Duodenal mucosa (tissue), 2 donors: ENCODE measurements at regions not wholly inside any gene's neighbourhood (a gene's known extent, or its start where the extent isn't known, plus 50 kb on each side); places are given as distances from the start of the nearest gene placed in this dataset.

ENCODE experiments used
- H3K27ac ChIP-seq: one replicate; pipeline ENCODE4 v1.7.0; 2013; ENCODE audit warnings: low read depth, low read length
- H3K27me3 ChIP-seq, 2 donors: one replicate each; pipeline ENCODE4 v1.7.0; 2013; ENCODE audit warnings: low read length in 2 of 2, control low read depth in 1 of 2; ENCODE audit not compliant: insufficient read depth in 2 of 2, control insufficient read depth in 1 of 2
- H3K36me3 ChIP-seq, 2 donors: one replicate each; pipeline ENCODE4 v1.7.0; 2013; ENCODE audit warnings: low read length in 2 of 2, control low read depth in 1 of 2; ENCODE audit not compliant: insufficient read depth in 2 of 2, control insufficient read depth in 1 of 2
- H3K4me1 ChIP-seq, 2 donors: one replicate each; pipeline ENCODE4 v1.7.0; 2013; ENCODE audit warnings: low read length in 2 of 2, control low read depth in 1 of 2; ENCODE audit not compliant: insufficient read depth in 2 of 2, control insufficient read depth in 1 of 2
- H3K4me3 ChIP-seq, 2 donors: one replicate each; pipeline ENCODE4 v1.7.0; 2013; ENCODE audit warnings: low read length in 2 of 2, low read depth in 1 of 2
- H3K9ac ChIP-seq, 2 donors: one replicate each; pipeline ENCODE4 v1.7.0; 2013; ENCODE audit warnings: low read length in 2 of 2, low read depth in 1 of 2
- H3K9me3 ChIP-seq, 2 donors: one replicate each; pipeline ENCODE4 v1.7.0; 2013; ENCODE audit warnings: low read length in 2 of 2, control low read depth in 1 of 2; ENCODE audit not compliant: control insufficient read depth in 1 of 2

DNA sequence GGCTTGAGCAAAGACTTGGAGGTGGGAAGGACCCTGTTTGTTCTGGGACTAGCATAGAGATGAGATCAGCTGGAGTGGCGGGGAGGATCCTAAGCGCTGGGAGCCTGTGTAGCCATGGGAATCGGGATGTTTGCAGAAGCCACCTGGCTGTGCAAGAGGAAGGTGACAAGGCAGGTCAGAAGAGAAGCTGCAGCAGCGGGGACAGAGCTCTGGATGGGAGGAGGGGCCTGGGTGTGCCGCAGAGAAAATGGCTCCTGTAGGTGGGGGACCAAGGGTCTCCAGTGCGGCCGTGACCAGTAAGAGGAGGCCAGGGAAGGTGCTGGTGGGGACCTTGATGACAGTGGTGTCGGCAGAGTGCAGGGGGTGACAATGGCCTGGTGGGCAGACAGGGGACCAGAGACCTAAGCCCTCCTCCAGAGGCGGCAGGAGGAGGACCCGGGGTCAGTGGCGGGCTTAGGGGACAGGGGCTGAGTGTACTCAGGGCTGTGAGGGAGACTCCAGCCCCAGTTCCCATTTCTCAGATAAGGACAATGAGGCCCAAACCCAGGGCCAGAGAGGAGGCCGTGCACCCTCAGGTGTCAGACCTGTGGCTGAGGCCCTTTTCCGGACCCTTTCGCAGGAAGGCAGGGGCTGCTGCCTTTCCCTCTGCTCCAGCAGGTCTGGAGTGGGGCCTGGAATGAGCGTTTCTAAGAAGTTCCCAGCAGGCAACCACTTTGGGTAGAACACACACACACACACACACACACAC lies 206.6 kb upstream of the RTL1 start:
- Histone ChIP-seq H3K4me3 (no peak overlapping the region), H3K4me1 (no peaks in the 10 kb centered on the region), H3K9ac (no peak overlapping the region), H3K9me3 (no peaks in the 10 kb centered on the region), H3K36me3 (no peaks in the 10 kb centered on the region), H3K27ac (no peak overlapping the region), H3K27me3 (no peaks in the 10 kb centered on the region)

DNA sequence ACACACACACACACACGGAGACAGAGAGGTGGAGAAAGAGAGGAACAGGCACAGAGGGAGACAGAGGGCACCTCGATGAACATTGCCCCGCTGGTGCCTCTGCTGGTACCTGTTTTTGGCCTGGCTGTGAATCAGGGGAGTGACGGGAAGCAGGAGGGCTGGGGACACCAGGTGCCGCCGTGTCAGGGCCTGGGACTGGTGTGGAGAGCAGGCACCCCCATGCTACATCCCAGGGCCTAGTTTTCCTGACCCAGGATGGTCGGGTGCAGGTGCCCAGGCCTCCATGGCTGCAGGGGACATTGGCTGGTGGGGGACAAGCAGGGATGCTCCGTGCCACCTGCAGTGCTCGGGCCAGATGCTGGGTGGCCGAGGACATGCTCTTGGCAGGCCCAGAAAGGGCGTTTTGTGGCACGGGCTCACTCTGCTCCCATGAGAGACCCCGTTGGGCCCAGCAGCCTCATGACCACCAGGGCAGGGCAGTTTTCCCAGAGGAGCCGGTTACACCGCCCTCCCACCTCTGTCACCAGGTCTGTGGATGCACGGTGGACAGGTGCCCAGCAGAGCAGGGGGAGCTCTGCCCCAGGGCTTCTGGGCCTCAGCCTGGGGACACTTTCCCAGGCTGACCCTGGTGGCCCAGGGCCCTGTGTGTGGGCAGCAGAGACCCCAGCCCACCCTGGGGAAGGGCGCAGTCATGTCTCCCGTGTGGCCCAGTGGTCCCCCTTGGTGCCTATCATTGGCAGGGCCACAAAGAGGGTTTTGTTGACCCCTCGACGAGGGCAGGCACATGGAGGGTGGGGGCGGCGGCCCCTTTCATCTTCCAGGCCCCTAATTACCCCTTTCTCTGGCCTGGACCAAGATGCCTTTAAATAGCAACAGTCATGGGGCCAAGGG lies 207.5 kb upstream of the RTL1 start:
- Histone ChIP-seq H3K27me3 (no peaks in the 10 kb centered on the region), H3K4me1 (no peaks in the 10 kb centered on the region), H3K4me3 (no peak overlapping the region), H3K27ac (no peak overlapping the region), H3K9ac (no peak overlapping the region), H3K9me3 (no peaks in the 10 kb centered on the region), H3K36me3 (no peaks in the 10 kb centered on the region)

DNA sequence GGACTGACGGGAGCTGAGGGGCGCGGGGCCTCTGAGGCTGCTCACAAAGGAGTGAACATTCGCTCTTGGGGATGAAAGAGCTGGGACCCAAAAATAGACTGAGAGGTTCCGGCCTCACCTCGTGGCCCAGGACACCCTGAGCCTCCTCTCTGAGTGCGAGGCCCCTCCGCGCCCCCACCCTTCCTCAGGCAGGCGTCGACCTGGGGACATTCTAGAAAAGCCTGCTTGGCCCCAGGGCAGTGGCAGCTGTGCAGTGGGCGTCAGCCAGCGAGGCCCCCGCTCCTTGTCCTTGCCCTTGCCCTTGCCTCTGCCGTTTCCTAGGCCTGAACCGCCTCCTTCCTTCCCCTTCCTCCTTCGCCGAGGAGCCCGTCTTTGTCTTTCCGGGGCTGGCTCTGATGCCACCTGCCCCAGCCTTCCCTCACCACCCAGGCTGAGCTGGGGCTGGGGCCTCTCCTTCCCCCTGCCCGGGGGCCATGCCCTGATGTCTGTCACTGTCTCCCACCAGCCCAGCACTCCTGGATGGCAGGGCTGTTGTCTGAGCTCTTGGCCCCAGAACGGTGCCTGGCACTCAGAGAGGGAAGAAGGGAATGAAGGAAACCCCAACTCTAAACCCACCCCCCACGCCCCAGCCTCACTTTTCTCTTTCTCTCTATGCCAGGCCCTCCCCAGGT lies 208.2 kb upstream of the RTL1 start:
- Histone ChIP-seq H3K4me1 (no peaks in the 10 kb centered on the region), H3K9me3 (no peaks in the 10 kb centered on the region), H3K4me3 (no peak overlapping the region), H3K36me3 (no peaks in the 10 kb centered on the region), H3K9ac (no peak overlapping the region), H3K27ac (no peak overlapping the region), H3K27me3 (no peaks in the 10 kb centered on the region)

DNA sequence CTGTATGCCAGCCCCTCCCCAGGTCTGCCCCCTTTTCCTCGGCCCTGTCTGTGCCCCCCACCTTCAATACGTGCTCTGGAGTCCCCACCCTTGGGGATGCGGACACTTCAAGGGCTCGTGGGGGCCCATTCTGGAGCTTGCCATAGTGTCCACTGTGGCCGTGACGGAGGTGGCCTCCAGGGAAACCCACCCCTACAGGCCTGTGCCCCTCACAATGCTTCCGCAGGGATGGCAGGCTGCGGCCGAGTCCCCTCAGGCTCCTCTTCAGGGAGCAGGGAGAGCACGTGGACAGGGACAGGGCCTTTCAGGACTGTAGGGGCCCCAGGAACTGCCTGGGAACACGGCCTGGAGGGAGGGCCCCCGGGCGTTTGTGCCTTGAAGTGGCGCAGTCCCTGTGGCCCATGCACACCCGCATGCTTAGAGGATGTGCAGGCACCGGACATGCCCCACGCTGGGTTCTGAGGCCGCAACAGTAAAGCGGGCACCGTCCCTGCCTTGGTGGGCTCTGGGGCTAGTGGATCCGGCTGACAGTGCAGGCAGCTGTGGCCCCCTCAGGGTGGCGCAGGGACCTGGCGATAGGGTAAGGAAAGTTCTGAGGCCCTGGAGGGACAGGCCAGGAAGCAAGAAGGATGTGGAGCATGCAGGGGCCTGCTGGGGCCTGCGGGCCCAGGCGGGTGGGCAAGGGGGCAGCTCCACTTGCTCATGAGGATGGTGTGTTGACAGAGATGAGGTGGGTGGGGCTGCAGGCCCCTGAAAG lies 209.0 kb upstream of the RTL1 start:
- no peak overlapping the region for H3K4me3 ChIP-seq
- no peaks in the 10 kb centered on the region for H3K4me1 ChIP-seq
- no peaks in the 10 kb centered on the region for H3K27me3 ChIP-seq
- no peaks in the 10 kb centered on the region for H3K9me3 ChIP-seq
- H3K9ac ChIP-seq = no peak overlapping the region
- no peak overlapping the region for H3K27ac ChIP-seq
- H3K36me3 ChIP-seq = no peaks in the 10 kb centered on the region

DNA sequence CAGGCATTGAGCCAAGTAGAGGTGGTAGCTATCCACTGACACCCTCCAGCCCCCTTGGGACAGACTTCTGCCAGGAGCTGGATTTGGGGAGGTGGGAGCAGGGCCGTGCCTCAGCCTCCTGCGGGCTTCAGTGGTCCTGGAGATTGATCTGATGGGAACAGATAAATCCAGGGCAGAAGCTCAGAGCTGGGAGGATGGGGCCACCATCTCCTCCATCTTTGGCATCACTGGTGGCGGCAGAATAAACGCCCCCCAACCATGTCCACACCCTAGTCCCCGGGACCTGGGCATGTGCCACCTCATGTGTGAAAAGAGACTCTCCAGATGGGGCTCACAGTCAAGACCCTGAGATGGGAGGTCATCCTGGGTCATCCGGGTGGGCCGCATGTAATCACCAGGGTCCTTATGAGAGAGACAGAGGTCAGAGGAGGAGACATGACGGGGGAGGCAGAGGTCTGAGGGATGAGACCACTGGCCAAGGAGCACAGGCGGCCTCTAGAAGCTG lies 209.6 kb upstream of the RTL1 start:
- no peaks in the 10 kb centered on the region for H3K27me3 ChIP-seq
- H3K36me3 ChIP-seq = no peaks in the 10 kb centered on the region
- H3K9me3 ChIP-seq = no peaks in the 10 kb centered on the region
- H3K9ac ChIP-seq = no peak overlapping the region
- H3K27ac ChIP-seq = no peak overlapping the region
- H3K4me1 ChIP-seq = no peaks in the 10 kb centered on the region
- no peak overlapping the region for H3K4me3 ChIP-seq

DNA sequence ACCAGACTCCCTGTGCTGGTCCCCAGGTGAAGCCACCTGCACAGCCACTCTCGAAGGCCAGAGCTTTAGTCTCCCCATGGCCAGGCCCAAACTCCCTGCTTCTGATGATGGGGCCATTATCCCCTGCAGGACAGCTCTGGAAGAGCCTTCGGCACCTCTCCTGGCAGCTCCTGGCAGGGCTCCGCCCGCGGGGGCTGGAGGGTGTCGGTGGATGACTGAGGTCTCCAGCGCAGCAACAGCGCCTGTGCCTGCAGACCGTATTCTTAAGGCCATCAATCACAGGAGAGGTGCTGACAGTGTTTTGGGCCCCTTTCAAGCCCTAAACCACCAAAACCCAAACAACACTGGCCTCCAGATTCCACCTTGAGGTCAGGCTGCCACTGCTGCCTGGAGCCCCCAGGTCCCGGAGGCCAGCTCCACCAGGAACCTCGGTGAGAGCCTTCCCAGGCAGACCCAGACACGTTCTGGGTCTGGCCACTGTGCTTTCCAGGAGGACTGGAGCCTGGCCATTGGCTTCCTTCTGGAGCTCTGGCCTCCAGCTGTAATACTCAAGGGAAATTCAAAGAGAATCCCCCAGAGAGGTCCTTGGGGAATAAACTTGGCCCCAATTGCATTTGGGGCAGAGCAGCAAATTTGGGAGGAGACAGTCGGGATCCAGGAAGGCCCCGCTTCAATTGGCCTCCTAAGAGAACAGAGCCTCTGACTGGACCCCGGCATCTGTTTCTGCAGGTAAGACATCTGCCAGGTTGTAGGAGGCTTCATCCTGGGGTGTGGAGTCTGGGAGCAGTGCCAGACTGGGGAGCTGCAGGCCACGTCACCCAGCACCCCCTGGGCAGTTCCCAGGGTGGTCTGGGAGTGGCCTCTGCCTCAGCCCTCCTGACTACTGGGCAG lies 210.6 kb upstream of the RTL1 start:
- Histone ChIP-seq H3K9me3 (no peaks in the 10 kb centered on the region), H3K4me1 (no peaks in the 10 kb centered on the region), H3K27ac (no peak overlapping the region), H3K36me3 (no peaks in the 10 kb centered on the region), H3K9ac (no peak overlapping the region), H3K4me3 (no peak overlapping the region), H3K27me3 (no peaks in the 10 kb centered on the region)

DNA sequence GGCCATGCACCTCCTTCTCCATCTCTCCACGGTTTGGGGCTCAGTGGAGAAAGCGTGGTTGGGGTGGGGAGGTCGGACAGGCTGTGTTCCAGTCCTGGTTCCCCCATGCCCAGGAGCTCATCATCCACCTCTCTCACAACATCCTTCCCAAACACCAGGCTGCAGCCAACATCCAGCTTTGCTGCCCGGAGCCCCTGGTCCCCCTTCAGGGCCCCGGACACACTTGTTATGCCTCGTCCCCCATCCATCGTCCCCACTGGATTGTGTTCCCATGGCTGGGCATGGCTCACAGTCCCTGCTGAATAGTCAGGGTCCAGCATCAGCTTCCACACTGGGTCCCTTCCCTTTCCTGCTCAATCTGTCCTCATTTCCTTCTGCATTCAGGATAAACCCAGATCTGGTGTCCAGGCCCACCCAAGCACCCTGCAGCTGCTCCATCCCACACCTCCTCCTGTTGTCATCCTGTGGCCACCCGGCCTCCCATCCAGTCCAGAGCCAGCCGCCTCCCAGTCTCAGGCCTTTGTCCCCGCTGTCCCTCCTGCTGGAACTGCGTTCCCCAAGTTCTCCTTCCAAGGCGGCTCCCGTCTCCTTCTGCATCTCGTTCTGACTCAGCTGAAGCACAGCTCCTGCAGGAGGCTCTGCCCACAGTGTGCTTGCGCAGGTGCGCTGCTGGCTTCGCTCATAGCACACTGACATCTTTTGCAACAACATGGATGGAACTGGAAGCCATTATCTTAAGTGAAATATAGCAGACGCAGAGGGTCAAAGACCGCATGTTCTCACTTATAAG lies 211.4 kb upstream of the RTL1 start:
- no peak overlapping the region for H3K4me3 ChIP-seq

DNA sequence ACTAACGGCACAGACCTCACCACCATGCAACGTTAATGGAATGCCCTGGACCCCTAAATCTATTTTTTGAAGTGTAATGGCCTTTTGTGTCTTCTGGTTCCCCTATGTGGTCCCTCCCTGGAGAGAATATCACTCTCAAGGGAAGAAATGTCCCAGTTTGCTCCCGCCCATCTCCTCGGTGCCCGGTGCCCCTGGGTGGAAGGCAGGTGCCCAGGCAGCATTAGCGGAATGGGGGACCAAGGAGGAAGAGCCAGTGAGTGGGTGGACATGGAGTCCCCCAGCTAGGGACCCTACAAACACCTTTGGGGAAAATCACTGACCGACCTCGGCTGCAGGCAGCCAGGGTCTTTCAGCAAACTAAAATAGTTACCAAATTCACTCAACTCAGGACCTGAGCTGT lies 212.1 kb upstream of the RTL1 start:
- H3K4me3 ChIP-seq = no peak overlapping the region
- H3K27me3 ChIP-seq = no peaks in the 10 kb centered on the region
- H3K9ac ChIP-seq = no peak overlapping the region
- H3K4me1 ChIP-seq = no peaks in the 10 kb centered on the region
- H3K9me3 ChIP-seq = no peaks in the 10 kb centered on the region
- H3K27ac ChIP-seq = no peak overlapping the region
- H3K36me3 ChIP-seq = no peaks in the 10 kb centered on the region

More for the DNA sequence above, 211.4 kb upstream of the RTL1 start:
- Histone ChIP-seq H3K27ac (no peak overlapping the region), H3K36me3 (no peaks in the 10 kb centered on the region), H3K4me1 (no peaks in the 10 kb centered on the region), H3K9me3 (no peaks in the 10 kb centered on the region), H3K9ac (no peak overlapping the region), H3K27me3 (no peaks in the 10 kb centered on the region)
